ENCODE measurements at regions not wholly inside any gene's neighbourhood (a gene's known extent, or its start where the extent isn't known, plus 50 kb on each side); places are given as distances from the start of the nearest gene placed in this dataset.

DNA sequence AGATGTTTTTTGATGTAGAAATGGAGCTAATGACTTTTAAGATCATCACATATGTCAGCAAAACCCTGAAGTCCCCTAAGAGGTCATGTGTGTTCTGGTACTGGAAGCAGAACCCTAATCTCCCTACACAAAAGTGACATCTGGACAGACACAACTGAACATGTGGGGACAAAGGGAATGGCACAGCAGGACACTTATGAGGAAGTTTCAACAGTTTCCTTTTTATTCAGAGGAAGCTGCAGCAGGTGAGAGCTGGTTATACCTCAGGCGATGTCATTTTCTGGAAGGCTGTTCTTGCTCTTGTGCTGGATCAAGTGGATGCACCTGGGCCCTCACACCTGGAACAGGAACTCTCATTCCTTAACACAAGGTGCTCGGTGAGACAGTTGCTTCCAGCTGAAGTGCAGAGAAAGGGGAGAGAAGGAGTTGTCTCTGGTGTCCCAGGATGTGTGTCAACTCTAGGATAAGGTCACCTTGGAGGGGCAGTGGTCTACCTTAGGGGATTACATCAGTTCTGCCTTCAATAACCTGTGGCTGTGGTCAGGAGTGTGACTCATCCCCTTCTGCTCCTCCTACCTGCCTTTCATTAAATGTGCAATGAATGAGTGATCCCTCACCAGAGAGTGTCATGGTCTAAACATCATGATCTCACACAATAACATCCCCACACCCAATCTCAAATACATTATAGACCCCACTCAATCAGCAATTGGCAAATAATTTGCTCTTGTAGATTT lies 463.4 kb downstream of the TMEM121 start:
- TF ChIP-seq, protein P1, sequence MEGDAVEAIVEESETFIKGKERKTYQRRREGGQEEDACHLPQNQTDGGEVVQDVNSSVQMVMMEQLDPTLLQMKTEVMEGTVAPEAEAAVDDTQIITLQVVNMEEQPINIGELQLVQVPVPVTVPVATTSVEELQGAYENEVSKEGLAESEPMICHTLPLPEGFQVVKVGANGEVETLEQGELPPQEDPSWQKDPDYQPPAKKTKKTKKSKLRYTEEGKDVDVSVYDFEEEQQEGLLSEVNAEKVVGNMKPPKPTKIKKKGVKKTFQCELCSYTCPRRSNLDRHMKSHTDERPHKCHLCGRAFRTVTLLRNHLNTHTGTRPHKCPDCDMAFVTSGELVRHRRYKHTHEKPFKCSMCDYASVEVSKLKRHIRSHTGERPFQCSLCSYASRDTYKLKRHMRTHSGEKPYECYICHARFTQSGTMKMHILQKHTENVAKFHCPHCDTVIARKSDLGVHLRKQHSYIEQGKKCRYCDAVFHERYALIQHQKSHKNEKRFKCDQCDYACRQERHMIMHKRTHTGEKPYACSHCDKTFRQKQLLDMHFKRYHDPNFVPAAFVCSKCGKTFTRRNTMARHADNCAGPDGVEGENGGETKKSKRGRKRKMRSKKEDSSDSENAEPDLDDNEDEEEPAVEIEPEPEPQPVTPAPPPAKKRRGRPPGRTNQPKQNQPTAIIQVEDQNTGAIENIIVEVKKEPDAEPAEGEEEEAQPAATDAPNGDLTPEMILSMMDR (IDR thresholded peaks at IDR 0.05) = no peak
- TF ChIP-seq POLR2A (IDR thresholded peaks at IDR 0.05) = no peak
